HEK293 (cell line): ENCODE measurements at regions not wholly inside any gene's neighbourhood (a gene's known extent, or its start where the extent isn't known, plus 50 kb on each side); places are given as distances from the start of the nearest gene placed in this dataset.
A peak's percentile ranks its signal among the peaks of the same experiment; 100 is the strongest.

Experiments used
- BCL11B ChIP-seq: fragments of 450-650 bp; formaldehyde crosslinking; IDR thresholded peaks from 2 replicates; pipeline ENCODE4 v1.5.1; 2016; ENCODE audit warnings: low read depth, missing biosample characterization, missing genetic modification characterization
- KLF10 ChIP-seq: fragments of 450-650 bp; IDR thresholded peaks from 2 replicates; pipeline ENCODE4 v1.5.1; 2018; ENCODE audit warnings: missing biosample characterization, mild to moderate bottlenecking, missing genetic modification characterization
- SCRT1 ChIP-seq: fragments of 450-650 bp; formaldehyde crosslinking; IDR thresholded peaks from 2 replicates; pipeline ENCODE4 v1.5.1; 2016; ENCODE audit warnings: missing biosample characterization, missing genetic modification characterization, borderline replicate concordance
- ZBTB1 ChIP-seq: fragments of 450-650 bp; formaldehyde crosslinking; IDR thresholded peaks from 2 replicates; pipeline ENCODE4 v1.5.1; 2016; ENCODE audit warnings: missing biosample characterization, missing genetic modification characterization
- ZBTB17 ChIP-seq: fragments of 450-650 bp; formaldehyde crosslinking; IDR thresholded peaks from 2 replicates; pipeline ENCODE4 v1.5.1; 2016; ENCODE audit warnings: missing biosample characterization, missing genetic modification characterization
- ZFP69B ChIP-seq: fragments of 450-650 bp; formaldehyde crosslinking; IDR thresholded peaks from 2 replicates; pipeline ENCODE4 v1.5.1; 2016; ENCODE audit warnings: missing biosample characterization, missing genetic modification characterization
- ZIC2 ChIP-seq: fragments of 450-650 bp; formaldehyde crosslinking; IDR thresholded peaks from 2 replicates; pipeline ENCODE4 v1.5.1; 2016; ENCODE audit warnings: missing biosample characterization, missing genetic modification characterization
- ZNF10 ChIP-seq: fragments of 450-650 bp; formaldehyde crosslinking; IDR thresholded peaks from 2 replicates; pipeline ENCODE4 v1.5.1; 2017; ENCODE audit warnings: missing biosample characterization, missing genetic modification characterization
- ZNF138 ChIP-seq: fragments of 450-650 bp; formaldehyde crosslinking; IDR thresholded peaks from 2 replicates; pipeline ENCODE4 v1.5.1; 2016; ENCODE audit warnings: missing biosample characterization, missing genetic modification characterization, borderline replicate concordance
- ZNF140 ChIP-seq: fragments of 450-650 bp; formaldehyde crosslinking; IDR thresholded peaks from 2 replicates; pipeline ENCODE4 v1.5.1; 2016; ENCODE audit warnings: missing biosample characterization, missing genetic modification characterization
- ZNF211 ChIP-seq: fragments of 450-650 bp; formaldehyde crosslinking; IDR thresholded peaks from 2 replicates; pipeline ENCODE4 v1.5.1; 2016; ENCODE audit warnings: low read depth, missing biosample characterization, missing genetic modification characterization
- ZNF24 ChIP-seq: fragments of 450-650 bp; formaldehyde crosslinking; IDR thresholded peaks from 2 replicates; pipeline ENCODE4 v1.5.1; 2016; ENCODE audit warnings: missing biosample characterization, missing genetic modification characterization
- ZNF416 ChIP-seq: fragments of 450-650 bp; formaldehyde crosslinking; IDR thresholded peaks from 2 replicates; pipeline ENCODE4 v1.5.1; 2016; ENCODE audit warnings: missing biosample characterization, missing genetic modification characterization
- ZNF426 ChIP-seq: fragments of 450-650 bp; formaldehyde crosslinking; IDR thresholded peaks from 2 replicates; pipeline ENCODE4 v1.5.1; 2017; ENCODE audit warnings: missing biosample characterization, missing genetic modification characterization, mild to moderate bottlenecking, inconsistent platforms, moderate library complexity
- ZNF571 ChIP-seq: fragments of 450-650 bp; formaldehyde crosslinking; IDR thresholded peaks from 2 replicates; pipeline ENCODE4 v1.5.0; 2017; ENCODE audit warnings: missing biosample characterization, missing genetic modification characterization
- ZNF624 ChIP-seq: fragments of 450-650 bp; formaldehyde crosslinking; IDR thresholded peaks from 2 replicates; pipeline ENCODE4 v1.5.1; 2017; ENCODE audit warnings: missing biosample characterization, missing genetic modification characterization
- ZNF654 ChIP-seq: fragments of 450-650 bp; formaldehyde crosslinking; IDR thresholded peaks from 2 replicates; pipeline ENCODE4 v1.5.1; 2016; ENCODE audit warnings: low read depth, missing biosample characterization, missing genetic modification characterization
- ZXDB ChIP-seq: fragments of 450-650 bp; formaldehyde crosslinking; IDR thresholded peaks from 2 replicates; pipeline ENCODE4 v1.5.1; 2016; ENCODE audit warnings: missing biosample characterization, missing genetic modification characterization
- TF ChIP-seq, protein P1 (sequence below): fragments of 450-650 bp; formaldehyde crosslinking; IDR thresholded peaks from 2 replicates; pipeline ENCODE4 v1.5.1; 2016; ENCODE audit warnings: missing biosample characterization, missing genetic modification characterization
- TF ChIP-seq, protein P2 (sequence below): fragments of 450-650 bp; formaldehyde crosslinking; IDR thresholded peaks from 2 replicates; pipeline ENCODE4 v1.5.1; 2017; ENCODE audit warnings: missing biosample characterization, missing genetic modification characterization
- TF ChIP-seq, protein P3 (sequence below): fragments of 450-650 bp; formaldehyde crosslinking; optimal IDR thresholded peaks from 2 replicates; pipeline ENCODE3; 2016; ENCODE audit warnings: missing biosample characterization, mild to moderate bottlenecking, missing genetic modification characterization
- TF ChIP-seq, protein P4 (sequence below): fragments of 450-650 bp; formaldehyde crosslinking; IDR thresholded peaks from 2 replicates; pipeline ENCODE4 v1.5.1; 2016; ENCODE audit warnings: missing biosample characterization, missing genetic modification characterization
- TF ChIP-seq, protein P5 (sequence below): fragments of 450-650 bp; formaldehyde crosslinking; IDR thresholded peaks from 2 replicates; pipeline ENCODE4 v1.5.1; 2016; ENCODE audit warnings: missing biosample characterization, missing genetic modification characterization
- TF ChIP-seq, protein P6 (sequence below): fragments of 450-650 bp; formaldehyde crosslinking; IDR thresholded peaks from 2 replicates; pipeline ENCODE4 v1.5.1; 2016; ENCODE audit warnings: missing biosample characterization, missing genetic modification characterization
- TF ChIP-seq, protein P7 (sequence below): fragments of 450-650 bp; formaldehyde crosslinking; IDR thresholded peaks from 2 replicates; pipeline ENCODE4 v1.5.1; 2016; ENCODE audit warnings: missing biosample characterization, missing genetic modification characterization
- TF ChIP-seq, protein P8 (sequence below): fragments of 450-650 bp; formaldehyde crosslinking; IDR thresholded peaks from 2 replicates; pipeline ENCODE4 v1.5.1; 2016; ENCODE audit warnings: missing biosample characterization, missing genetic modification characterization

DNA sequence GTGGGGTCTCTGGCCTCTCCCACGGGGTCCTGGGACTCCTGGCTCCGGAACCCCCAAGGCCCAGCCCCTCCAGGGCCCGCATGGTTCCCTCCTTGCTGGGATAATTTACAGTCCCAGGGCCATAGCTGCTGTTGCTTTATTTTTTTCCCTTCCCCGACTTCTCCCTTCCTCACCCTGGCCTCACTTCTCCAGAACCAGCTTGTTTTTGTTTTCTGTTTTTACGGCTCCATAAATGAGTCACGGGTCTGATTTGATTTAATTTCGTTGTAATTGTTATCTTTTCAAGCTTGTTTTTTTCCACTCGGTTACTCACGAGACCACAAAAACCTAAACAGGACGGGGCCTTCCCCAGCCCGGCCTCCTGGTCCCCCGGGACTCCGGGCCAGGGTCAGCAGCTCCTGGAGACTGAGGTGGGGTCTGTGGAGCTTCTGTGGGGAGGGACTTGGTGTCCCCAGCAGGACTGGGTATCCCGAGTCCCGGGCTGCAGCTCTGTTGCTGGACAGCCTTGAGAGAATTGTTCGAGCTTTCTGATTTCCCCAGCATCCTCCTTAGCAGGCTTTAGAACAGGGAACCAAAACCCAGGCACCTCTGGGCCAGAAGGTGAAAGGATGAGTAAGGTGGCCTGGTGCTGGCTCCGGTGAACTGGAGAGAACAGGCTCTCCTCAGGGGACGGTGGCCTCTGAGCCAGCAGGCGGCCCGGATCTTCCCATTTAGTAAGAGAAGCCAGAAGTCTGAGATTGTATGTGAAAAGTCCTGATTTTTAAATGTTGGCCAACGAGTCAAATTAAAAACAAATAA is 94.9 kb downstream of the CEBPB start (continued):
- TF ChIP-seq, protein P1, sequence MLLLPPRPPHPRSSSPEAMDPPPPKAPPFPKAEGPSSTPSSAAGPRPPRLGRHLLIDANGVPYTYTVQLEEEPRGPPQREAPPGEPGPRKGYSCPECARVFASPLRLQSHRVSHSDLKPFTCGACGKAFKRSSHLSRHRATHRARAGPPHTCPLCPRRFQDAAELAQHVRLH: no peak
- TF ChIP-seq KLF10 (tag by site-specific recombination): no peak
- no peak for TF ChIP-seq ZNF140 (tag by site-specific recombination)
- TF ChIP-seq, protein P2, sequence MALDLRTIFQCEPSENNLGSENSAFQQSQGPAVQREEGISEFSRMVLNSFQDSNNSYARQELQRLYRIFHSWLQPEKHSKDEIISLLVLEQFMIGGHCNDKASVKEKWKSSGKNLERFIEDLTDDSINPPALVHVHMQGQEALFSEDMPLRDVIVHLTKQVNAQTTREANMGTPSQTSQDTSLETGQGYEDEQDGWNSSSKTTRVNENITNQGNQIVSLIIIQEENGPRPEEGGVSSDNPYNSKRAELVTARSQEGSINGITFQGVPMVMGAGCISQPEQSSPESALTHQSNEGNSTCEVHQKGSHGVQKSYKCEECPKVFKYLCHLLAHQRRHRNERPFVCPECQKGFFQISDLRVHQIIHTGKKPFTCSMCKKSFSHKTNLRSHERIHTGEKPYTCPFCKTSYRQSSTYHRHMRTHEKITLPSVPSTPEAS: no peak
- TF ChIP-seq, protein P3, sequence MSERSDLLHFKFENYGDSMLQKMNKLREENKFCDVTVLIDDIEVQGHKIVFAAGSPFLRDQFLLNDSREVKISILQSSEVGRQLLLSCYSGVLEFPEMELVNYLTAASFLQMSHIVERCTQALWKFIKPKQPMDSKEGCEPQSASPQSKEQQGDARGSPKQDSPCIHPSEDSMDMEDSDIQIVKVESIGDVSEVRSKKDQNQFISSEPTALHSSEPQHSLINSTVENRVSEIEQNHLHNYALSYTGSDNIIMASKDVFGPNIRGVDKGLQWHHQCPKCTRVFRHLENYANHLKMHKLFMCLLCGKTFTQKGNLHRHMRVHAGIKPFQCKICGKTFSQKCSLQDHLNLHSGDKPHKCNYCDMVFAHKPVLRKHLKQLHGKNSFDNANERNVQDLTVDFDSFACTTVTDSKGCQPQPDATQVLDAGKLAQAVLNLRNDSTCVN: no peak
- TF ChIP-seq ZBTB17: no peak
- TF ChIP-seq ZXDB (tag by site-specific recombination): 0 out of 2 replicates have a peak, but pooled peaks have one; percentile 35
- TF ChIP-seq ZFP69B (tag by site-specific recombination): peak; percentile 74
- 0 out of 2 replicates have a peak, but pooled peaks have one; percentile 27 for TF ChIP-seq ZNF10 (tag by site-specific recombination)
- TF ChIP-seq ZNF654: no peak
- TF ChIP-seq, protein P4, sequence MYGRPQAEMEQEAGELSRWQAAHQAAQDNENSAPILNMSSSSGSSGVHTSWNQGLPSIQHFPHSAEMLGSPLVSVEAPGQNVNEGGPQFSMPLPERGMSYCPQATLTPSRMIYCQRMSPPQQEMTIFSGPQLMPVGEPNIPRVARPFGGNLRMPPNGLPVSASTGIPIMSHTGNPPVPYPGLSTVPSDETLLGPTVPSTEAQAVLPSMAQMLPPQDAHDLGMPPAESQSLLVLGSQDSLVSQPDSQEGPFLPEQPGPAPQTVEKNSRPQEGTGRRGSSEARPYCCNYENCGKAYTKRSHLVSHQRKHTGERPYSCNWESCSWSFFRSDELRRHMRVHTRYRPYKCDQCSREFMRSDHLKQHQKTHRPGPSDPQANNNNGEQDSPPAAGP (tag by site-specific recombination): peak; percentile 74
- TF ChIP-seq, protein P5, sequence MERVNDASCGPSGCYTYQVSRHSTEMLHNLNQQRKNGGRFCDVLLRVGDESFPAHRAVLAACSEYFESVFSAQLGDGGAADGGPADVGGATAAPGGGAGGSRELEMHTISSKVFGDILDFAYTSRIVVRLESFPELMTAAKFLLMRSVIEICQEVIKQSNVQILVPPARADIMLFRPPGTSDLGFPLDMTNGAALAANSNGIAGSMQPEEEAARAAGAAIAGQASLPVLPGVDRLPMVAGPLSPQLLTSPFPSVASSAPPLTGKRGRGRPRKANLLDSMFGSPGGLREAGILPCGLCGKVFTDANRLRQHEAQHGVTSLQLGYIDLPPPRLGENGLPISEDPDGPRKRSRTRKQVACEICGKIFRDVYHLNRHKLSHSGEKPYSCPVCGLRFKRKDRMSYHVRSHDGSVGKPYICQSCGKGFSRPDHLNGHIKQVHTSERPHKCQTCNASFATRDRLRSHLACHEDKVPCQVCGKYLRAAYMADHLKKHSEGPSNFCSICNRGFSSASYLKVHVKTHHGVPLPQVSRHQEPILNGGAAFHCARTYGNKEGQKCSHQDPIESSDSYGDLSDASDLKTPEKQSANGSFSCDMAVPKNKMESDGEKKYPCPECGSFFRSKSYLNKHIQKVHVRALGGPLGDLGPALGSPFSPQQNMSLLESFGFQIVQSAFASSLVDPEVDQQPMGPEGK (tag by site-specific recombination): 0 out of 2 replicates have a peak, but pooled peaks have one; percentile 22
- TF ChIP-seq, protein P6, sequence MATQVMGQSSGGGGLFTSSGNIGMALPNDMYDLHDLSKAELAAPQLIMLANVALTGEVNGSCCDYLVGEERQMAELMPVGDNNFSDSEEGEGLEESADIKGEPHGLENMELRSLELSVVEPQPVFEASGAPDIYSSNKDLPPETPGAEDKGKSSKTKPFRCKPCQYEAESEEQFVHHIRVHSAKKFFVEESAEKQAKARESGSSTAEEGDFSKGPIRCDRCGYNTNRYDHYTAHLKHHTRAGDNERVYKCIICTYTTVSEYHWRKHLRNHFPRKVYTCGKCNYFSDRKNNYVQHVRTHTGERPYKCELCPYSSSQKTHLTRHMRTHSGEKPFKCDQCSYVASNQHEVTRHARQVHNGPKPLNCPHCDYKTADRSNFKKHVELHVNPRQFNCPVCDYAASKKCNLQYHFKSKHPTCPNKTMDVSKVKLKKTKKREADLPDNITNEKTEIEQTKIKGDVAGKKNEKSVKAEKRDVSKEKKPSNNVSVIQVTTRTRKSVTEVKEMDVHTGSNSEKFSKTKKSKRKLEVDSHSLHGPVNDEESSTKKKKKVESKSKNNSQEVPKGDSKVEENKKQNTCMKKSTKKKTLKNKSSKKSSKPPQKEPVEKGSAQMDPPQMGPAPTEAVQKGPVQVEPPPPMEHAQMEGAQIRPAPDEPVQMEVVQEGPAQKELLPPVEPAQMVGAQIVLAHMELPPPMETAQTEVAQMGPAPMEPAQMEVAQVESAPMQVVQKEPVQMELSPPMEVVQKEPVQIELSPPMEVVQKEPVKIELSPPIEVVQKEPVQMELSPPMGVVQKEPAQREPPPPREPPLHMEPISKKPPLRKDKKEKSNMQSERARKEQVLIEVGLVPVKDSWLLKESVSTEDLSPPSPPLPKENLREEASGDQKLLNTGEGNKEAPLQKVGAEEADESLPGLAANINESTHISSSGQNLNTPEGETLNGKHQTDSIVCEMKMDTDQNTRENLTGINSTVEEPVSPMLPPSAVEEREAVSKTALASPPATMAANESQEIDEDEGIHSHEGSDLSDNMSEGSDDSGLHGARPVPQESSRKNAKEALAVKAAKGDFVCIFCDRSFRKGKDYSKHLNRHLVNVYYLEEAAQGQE (tag by site-specific recombination): no peak
- no peak for TF ChIP-seq ZNF211 (tag by site-specific recombination)
- TF ChIP-seq ZNF571 (tag by site-specific recombination): no peak
- no peak for TF ChIP-seq ZNF416 (tag by site-specific recombination)
- TF ChIP-seq, protein P7, sequence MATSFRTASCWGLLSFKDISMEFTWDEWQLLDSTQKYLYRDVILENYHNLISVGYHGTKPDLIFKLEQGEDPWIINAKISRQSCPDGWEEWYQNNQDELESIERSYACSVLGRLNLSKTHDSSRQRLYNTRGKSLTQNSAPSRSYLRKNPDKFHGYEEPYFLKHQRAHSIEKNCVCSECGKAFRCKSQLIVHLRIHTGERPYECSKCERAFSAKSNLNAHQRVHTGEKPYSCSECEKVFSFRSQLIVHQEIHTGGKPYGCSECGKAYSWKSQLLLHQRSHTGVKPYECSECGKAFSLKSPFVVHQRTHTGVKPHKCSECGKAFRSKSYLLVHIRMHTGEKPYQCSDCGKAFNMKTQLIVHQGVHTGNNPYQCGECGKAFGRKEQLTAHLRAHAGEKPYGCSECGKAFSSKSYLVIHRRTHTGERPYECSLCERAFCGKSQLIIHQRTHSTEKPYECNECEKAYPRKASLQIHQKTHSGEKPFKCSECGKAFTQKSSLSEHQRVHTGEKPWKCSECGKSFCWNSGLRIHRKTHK (tag by site-specific recombination): no peak
- TF ChIP-seq, protein P8, sequence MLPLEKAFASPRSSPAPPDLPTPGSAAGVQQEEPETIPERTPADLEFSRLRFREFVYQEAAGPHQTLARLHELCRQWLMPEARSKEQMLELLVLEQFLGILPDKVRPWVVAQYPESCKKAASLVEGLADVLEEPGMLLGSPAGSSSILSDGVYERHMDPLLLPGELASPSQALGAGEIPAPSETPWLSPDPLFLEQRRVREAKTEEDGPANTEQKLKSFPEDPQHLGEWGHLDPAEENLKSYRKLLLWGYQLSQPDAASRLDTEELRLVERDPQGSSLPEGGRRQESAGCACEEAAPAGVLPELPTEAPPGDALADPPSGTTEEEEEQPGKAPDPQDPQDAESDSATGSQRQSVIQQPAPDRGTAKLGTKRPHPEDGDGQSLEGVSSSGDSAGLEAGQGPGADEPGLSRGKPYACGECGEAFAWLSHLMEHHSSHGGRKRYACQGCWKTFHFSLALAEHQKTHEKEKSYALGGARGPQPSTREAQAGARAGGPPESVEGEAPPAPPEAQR: no peak
- TF ChIP-seq ZNF426 (tag by site-specific recombination): no peak
- TF ChIP-seq ZNF24 (tag by site-specific recombination): no peak
- no peak for TF ChIP-seq SCRT1 (tag by site-specific recombination)
- no peak for TF ChIP-seq ZIC2 (tag by site-specific recombination)
- no peak for TF ChIP-seq ZNF624
- no peak for TF ChIP-seq BCL11B (tag by site-specific recombination)
- TF ChIP-seq ZBTB1 (tag by site-specific recombination): no peak
- no peak for TF ChIP-seq ZNF138
